Left lung (tissue), 4 donors: ENCODE measurements at regions not wholly inside any gene's neighbourhood (a gene's known extent, or its start where the extent isn't known, plus 50 kb on each side); places are given as distances from the start of the nearest gene placed in this dataset.

Source experiments
- ATAC-seq: fragments of 200-7000 bp; cut with Tn5 transposase; one replicate; pipeline ENCODE4 v1.9.1; 2020; ENCODE audit warnings: moderate library complexity
- DNase-seq, 4 donors: peaks; one replicate each; pipeline ENCODE4 v3.0.0-alpha.2; 2013 to 2020
- H3K27ac ChIP-seq, 2 donors: fragments of 200-600 bp; sonication (generic) in 1 of 2; one replicate each; pipeline versions ENCODE4 v1.5.0 to v1.8.0; 2020 to 2021
- H3K27me3 ChIP-seq, 2 donors: fragments of 200-600 bp; sonication (generic) in 1 of 2; one replicate each; pipeline versions ENCODE4 v1.5.0 to v1.8.0; 2020 to 2021
- H3K36me3 ChIP-seq, 2 donors: fragments of 200-600 bp; sonication (generic) in 1 of 2; one replicate each; pipeline versions ENCODE4 v1.5.0 to v1.8.0; 2020 to 2021
- H3K4me1 ChIP-seq, 2 donors: fragments of 200-600 bp; one replicate each; pipeline ENCODE4 v1.8.0; 2021
- H3K4me3 ChIP-seq, 2 donors: fragments of 200-600 bp; sonication (generic) in 1 of 2; one replicate each; pipeline versions ENCODE4 v1.5.0 to v1.8.0; 2020 to 2021; ENCODE audit warnings: mild to moderate bottlenecking in 1 of 2
- H3K9me3 ChIP-seq, 2 donors: fragments of 200-600 bp; sonication (generic) in 1 of 2; one replicate each; pipeline versions ENCODE4 v1.5.0 to v1.8.0; 2020 to 2021
- intact Hi-C, 2 donors: fragments of 100-400 bp; cut with DNase I; formaldehyde crosslinking; loops; one replicate each; pipeline versions ENCODE4 v1.11.2 to v1.14.2; 2022
- TF ChIP-seq, protein P1 (sequence below), 2 donors: fragments of 200-600 bp; sonication (generic) in 1 of 2; IDR thresholded peaks; one replicate each; pipeline versions ENCODE4 v1.5.0 to v1.8.0; 2021; ENCODE audit warnings: antibody characterized with exemption in 2 of 2
- donor health status: DM: no; HTN: yes; CAD: no.
- donor health status: DM: no; HTN: no; CAD: no.

DNA sequence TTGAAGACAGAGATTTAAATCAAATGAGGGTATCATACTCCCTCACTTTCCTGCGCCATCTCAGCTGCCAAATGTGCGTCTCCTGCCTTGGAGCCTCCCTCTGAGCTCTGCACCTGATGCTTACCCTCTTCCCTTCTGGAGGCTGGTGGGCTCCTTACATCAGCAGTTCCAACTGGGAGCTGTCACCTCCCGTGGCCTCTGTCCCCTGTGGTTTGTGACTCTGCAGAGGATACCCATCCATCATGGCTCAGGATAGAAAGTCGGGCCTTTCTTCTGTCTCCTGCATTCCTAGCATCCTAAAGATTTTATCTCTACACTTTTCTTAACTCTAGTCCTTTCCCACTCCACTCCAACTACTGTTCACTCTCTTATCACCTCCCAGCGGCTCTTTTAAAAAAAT, 570.6 kb downstream of the BCL11B start:
- no peak overlapping the region for H3K4me3 ChIP-seq
- H3K27ac ChIP-seq = no peak overlapping the region
- intact Hi-C loops = no loop called here
- H3K36me3 ChIP-seq = no peaks in the 10 kb centered on the region
- H3K27me3 ChIP-seq = peaks cover 0 to 6% of the 10 kb centered on the region in 2 donors
- ATAC-seq (no peak), DNase-seq (no peak)
- TF ChIP-seq, protein P1, sequence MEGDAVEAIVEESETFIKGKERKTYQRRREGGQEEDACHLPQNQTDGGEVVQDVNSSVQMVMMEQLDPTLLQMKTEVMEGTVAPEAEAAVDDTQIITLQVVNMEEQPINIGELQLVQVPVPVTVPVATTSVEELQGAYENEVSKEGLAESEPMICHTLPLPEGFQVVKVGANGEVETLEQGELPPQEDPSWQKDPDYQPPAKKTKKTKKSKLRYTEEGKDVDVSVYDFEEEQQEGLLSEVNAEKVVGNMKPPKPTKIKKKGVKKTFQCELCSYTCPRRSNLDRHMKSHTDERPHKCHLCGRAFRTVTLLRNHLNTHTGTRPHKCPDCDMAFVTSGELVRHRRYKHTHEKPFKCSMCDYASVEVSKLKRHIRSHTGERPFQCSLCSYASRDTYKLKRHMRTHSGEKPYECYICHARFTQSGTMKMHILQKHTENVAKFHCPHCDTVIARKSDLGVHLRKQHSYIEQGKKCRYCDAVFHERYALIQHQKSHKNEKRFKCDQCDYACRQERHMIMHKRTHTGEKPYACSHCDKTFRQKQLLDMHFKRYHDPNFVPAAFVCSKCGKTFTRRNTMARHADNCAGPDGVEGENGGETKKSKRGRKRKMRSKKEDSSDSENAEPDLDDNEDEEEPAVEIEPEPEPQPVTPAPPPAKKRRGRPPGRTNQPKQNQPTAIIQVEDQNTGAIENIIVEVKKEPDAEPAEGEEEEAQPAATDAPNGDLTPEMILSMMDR (IDR thresholded peaks at IDR 0.05) = no peak
- H3K4me1 ChIP-seq = no peaks in the 10 kb centered on the region
- H3K9me3 ChIP-seq = peaks cover 0 to 8% of the 10 kb centered on the region in 2 donors

DNA sequence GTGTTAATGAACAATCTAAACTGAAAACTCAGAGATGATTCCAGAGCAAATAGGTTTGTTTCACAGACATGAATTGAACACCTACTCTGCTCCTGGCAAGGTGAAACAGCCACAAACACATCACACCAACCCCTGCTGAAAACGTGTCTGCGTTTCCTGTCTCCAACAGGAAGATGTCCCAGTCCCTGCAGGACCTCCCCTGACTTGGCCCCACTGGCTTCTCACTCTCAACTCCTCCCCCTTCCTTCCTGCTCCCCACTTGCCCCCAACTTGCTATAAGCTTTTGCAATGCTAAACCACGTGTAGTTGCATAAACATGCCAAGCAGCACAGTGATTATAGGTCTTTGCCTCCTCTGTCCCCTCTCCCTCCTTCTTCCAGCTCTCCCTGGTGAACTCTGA, 567.6 kb downstream of the BCL11B start:
- TF ChIP-seq, protein P1 (IDR thresholded peaks at IDR 0.05) = no peak
- ATAC-seq = no peak
- H3K27me3 ChIP-seq = peaks cover 0 to 6% of the 10 kb centered on the region in 2 donors
- H3K4me1 ChIP-seq = no peaks in the 10 kb centered on the region
- intact Hi-C loops = no loop called here
- H3K36me3 ChIP-seq = no peaks in the 10 kb centered on the region
- peak in 1 of 4 donors; percentile 2 for DNase-seq
- no peak overlapping the region for H3K27ac ChIP-seq
- no peak overlapping the region for H3K4me3 ChIP-seq
- no peaks in the 10 kb centered on the region for H3K9me3 ChIP-seq

DNA sequence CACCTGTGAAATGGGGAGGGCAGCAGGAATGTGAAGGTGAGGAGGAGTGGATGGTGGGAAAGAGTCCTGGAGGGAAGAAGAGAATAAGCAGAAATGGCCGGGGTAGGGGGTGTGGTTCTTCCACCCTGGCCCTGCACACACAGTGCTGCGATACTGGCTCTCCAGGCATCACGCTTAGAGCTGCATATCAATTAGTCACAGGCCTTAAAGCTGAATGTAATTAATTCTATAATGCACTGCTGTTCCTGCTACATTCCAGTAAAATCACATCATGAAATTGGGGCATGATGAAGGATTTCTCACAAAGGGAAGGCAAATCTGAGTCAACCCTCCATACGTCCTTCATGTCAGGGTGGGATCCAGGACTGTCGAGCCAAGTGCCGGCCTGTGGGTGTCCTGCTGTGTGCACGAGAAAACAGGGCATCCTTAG, 566.1 kb downstream of the BCL11B start:
- TF ChIP-seq, protein P1 (IDR thresholded peaks at IDR 0.05) = no peak
- Histone ChIP-seq H3K4me1 (no peaks in the 10 kb centered on the region), H3K4me3 (no peak overlapping the region), H3K36me3 (no peaks in the 10 kb centered on the region), H3K27ac (no peak overlapping the region), H3K27me3 (peaks cover 0 to 6% of the 10 kb centered on the region in 2 donors), H3K9me3 (no peaks in the 10 kb centered on the region)
- DNase-seq (no peak), ATAC-seq (no peak)
- intact Hi-C loops = no loop called here

DNA sequence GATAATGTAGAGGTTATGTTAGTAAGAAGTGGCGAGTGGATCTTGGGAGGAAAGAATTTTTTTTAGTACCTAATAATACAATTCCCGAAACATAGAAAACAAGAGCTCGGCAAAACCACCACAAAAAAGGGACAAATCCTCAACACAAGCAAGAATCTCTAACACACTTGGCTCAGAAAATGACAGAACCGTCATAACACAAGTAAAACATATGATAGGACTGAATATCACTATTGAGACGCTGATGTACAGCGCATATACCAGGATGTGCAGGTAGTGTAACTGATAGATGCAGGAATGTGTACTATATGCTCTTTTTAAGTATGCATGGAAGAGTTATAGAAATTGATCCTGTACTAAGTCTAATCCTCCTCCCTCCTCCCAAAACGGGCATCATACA, 564.5 kb downstream of the BCL11B start:
- TF ChIP-seq, protein P1 (IDR thresholded peaks at IDR 0.05) = no peak
- Histone ChIP-seq H3K9me3 (no peaks in the 10 kb centered on the region), H3K4me1 (no peaks in the 10 kb centered on the region), H3K4me3 (no peak overlapping the region), H3K27me3 (peaks cover 0 to 6% of the 10 kb centered on the region in 2 donors), H3K27ac (no peak overlapping the region), H3K36me3 (no peaks in the 10 kb centered on the region)
- ATAC-seq (no peak), DNase-seq (no peak)
- intact Hi-C loops = no loop called here

DNA sequence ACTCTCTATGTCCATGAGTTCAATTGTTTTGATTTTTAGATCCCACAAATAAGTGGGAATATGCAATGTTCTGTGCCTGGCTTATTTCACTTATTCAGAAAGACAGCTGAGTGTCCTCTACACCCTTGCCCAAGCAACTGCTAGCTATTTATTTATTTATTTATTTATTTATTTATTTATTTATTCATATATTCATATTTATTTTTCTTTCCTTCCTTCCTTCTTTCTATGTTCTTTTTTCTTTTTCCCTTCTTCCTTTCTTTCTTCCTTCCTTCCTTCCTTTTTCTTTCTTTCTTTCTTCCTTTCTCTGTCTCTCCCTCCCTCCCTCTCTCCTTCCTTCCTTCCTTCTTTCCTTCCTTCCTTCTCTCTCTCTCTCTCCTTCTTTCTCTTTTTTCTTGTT, 563.4 kb downstream of the BCL11B start:
- TF ChIP-seq, protein P1 (IDR thresholded peaks at IDR 0.05) = no peak
- Histone ChIP-seq H3K27ac (no peak overlapping the region), H3K27me3 (peaks cover 0 to 2% of the 10 kb centered on the region in 2 donors), H3K4me3 (no peak overlapping the region), H3K9me3 (no peaks in the 10 kb centered on the region), H3K4me1 (no peaks in the 10 kb centered on the region), H3K36me3 (no peaks in the 10 kb centered on the region)
- no peak for DNase-seq
- intact Hi-C loops = no loop called here
- ATAC-seq = no peak
